ENCODE measurements at regions not wholly inside any gene's neighbourhood (a gene's known extent, or its start where the extent isn't known, plus 50 kb on each side); places are given as distances from the start of the nearest gene placed in this dataset.

- H3K4me3 ChIP-seq (ENCODE audit: low read depth, low read length): no peak overlapping the region
- no peak for TF ChIP-seq CTCF (IDR thresholded peaks at IDR 0.05; ENCODE audit: insufficient read depth, low read depth, low read length)
- no peak for DNase-seq (ENCODE audit: low read depth)
These were observed 143.6 kb downstream of the TANC2 start for GRCh38 chr17:63109661-63110060.

GRCh38 chr17:63113167-63113566, 147.1 kb downstream of the TANC2 start:
- no peak overlapping the region for H3K4me3 ChIP-seq (ENCODE audit: low read depth, low read length)
- peak; percentile 27 for DNase-seq (ENCODE audit: low read depth)
- TF ChIP-seq CTCF (IDR thresholded peaks at IDR 0.05; ENCODE audit: insufficient read depth, low read depth, low read length): peak; percentile 37

GRCh38 chr17:63116228-63116627, 150.2 kb downstream of the TANC2 start:
- DNase-seq (ENCODE audit: low read depth): no peak
- no peak overlapping the region for H3K4me3 ChIP-seq (ENCODE audit: low read depth, low read length)
- peak; percentile 27 for TF ChIP-seq CTCF (IDR thresholded peaks at IDR 0.05; ENCODE audit: insufficient read depth, low read depth, low read length)

- DNase-seq (ENCODE audit: low read depth): peak; percentile 12
- TF ChIP-seq CTCF (IDR thresholded peaks at IDR 0.05; ENCODE audit: insufficient read depth, low read depth, low read length): no peak
- no peak overlapping the region for H3K4me3 ChIP-seq (ENCODE audit: low read depth, low read length)
These were observed 151.2 kb downstream of the TANC2 start for GRCh38 chr17:63116967-63117830.

GRCh38 chr17:63120406-63120805, 154.4 kb downstream of the TANC2 start:
- TF ChIP-seq CTCF (IDR thresholded peaks at IDR 0.05; ENCODE audit: insufficient read depth, low read depth, low read length): no peak
- no peak for DNase-seq (ENCODE audit: low read depth)
- H3K4me3 ChIP-seq (ENCODE audit: low read depth, low read length): no peak overlapping the region

- DNase-seq (ENCODE audit: low read depth): no peak
- H3K4me3 ChIP-seq (ENCODE audit: low read depth, low read length): no peak overlapping the region
- TF ChIP-seq CTCF (IDR thresholded peaks at IDR 0.05; ENCODE audit: insufficient read depth, low read depth, low read length): no peak
These were observed 158.5 kb downstream of the TANC2 start for GRCh38 chr17:63124536-63124935.

All from fibroblast of villous mesenchyme (primary cell).